ENCODE measurements at regions not wholly inside any gene's neighbourhood (a gene's known extent, or its start where the extent isn't known, plus 50 kb on each side); places are given as distances from the start of the nearest gene placed in this dataset.
A peak's percentile ranks its signal among the peaks of the same experiment; 100 is the strongest.

GRCh38 chr5:35325836-35326235, 95.5 kb upstream of the PRLR start:
- H3K4me3 ChIP-seq (ENCODE audit: low read depth, low read length) = no peak overlapping the region
- in situ Hi-C loops (cut with HindIII; ENCODE audit: low pct_ligation_motif_present, low sequenced_read_pairs) = no loop called here
- H3K27ac ChIP-seq = no peak overlapping the region
- no peak for DNase-seq
- TF ChIP-seq CTCF (IDR thresholded peaks at IDR 0.05; ENCODE audit: low read depth, low read length, missing control alignments) = no peak
- H3K36me3 ChIP-seq (replicated peaks) = no peaks in the 10 kb centered on the region
- H3K27me3 ChIP-seq (replicated peaks) = no peaks in the 10 kb centered on the region

- Histone ChIP-seq H3K4me3 (ENCODE audit: low read depth, low read length) (no peak overlapping the region), H3K27ac (no peak overlapping the region), H3K27me3 (replicated peaks) (no peaks in the 10 kb centered on the region), H3K36me3 (replicated peaks) (no peaks in the 10 kb centered on the region)
- no peak for DNase-seq
- in situ Hi-C loops (cut with HindIII; ENCODE audit: low pct_ligation_motif_present, low sequenced_read_pairs) = no loop called here
- no peak for TF ChIP-seq CTCF (IDR thresholded peaks at IDR 0.05; ENCODE audit: low read depth, low read length, missing control alignments)
Measured at GRCh38 chr5:35324679-35325078, 94.4 kb upstream of the PRLR start.

- H3K4me3 ChIP-seq (ENCODE audit: low read depth, low read length) = no peak overlapping the region
- no peaks in the 10 kb centered on the region for H3K36me3 ChIP-seq (replicated peaks)
- TF ChIP-seq CTCF (IDR thresholded peaks at IDR 0.05; ENCODE audit: low read depth, low read length, missing control alignments) = no peak
- in situ Hi-C loops (cut with HindIII; ENCODE audit: low pct_ligation_motif_present, low sequenced_read_pairs) = no loop called here
- DNase-seq = no peak
- no peak overlapping the region for H3K27ac ChIP-seq
- no peaks in the 10 kb centered on the region for H3K27me3 ChIP-seq (replicated peaks)
Measured at GRCh38 chr5:35324201-35324600, 93.9 kb upstream of the PRLR start.

GRCh38 chr5:35320029-35320428, 89.7 kb upstream of the PRLR start:
- in situ Hi-C loops (cut with HindIII; ENCODE audit: low pct_ligation_motif_present, low sequenced_read_pairs) = no loop called here
- H3K36me3 ChIP-seq (replicated peaks) = no peaks in the 10 kb centered on the region

GRCh38 chr5:35319333-35320002, 89.2 kb upstream of the PRLR start:
- H3K36me3 ChIP-seq (replicated peaks) = no peaks in the 10 kb centered on the region
- in situ Hi-C loops (cut with HindIII; ENCODE audit: low pct_ligation_motif_present, low sequenced_read_pairs) = no loop called here
- no peak for TF ChIP-seq CTCF (IDR thresholded peaks at IDR 0.05; ENCODE audit: low read depth, low read length, missing control alignments)
- H3K27ac ChIP-seq = no peak overlapping the region
- H3K27me3 ChIP-seq (replicated peaks) = no peaks in the 10 kb centered on the region
- no peak overlapping the region for H3K4me3 ChIP-seq (ENCODE audit: low read depth, low read length)
- peak; percentile 57 for DNase-seq

More at GRCh38 chr5:35320029-35320428, 89.7 kb upstream of the PRLR start:
- no peaks in the 10 kb centered on the region for H3K27me3 ChIP-seq (replicated peaks)
- H3K27ac ChIP-seq = no peak overlapping the region
- TF ChIP-seq CTCF (IDR thresholded peaks at IDR 0.05; ENCODE audit: low read depth, low read length, missing control alignments) = no peak
- no peak for DNase-seq
- H3K4me3 ChIP-seq (ENCODE audit: low read depth, low read length) = no peak overlapping the region

- no peak for DNase-seq
- TF ChIP-seq CTCF (IDR thresholded peaks at IDR 0.05; ENCODE audit: low read depth, low read length, missing control alignments) = no peak
- Histone ChIP-seq H3K4me3 (ENCODE audit: low read depth, low read length) (no peak overlapping the region), H3K27ac (no peak overlapping the region), H3K36me3 (replicated peaks) (no peaks in the 10 kb centered on the region), H3K27me3 (replicated peaks) (no peaks in the 10 kb centered on the region)
- in situ Hi-C loops (cut with HindIII; ENCODE audit: low pct_ligation_motif_present, low sequenced_read_pairs) = no loop called here
Measured at GRCh38 chr5:35317586-35317985, 87.3 kb upstream of the PRLR start.
